ENCODE measurements at regions not wholly inside any gene's neighbourhood (a gene's known extent, or its start where the extent isn't known, plus 50 kb on each side); places are given as distances from the start of the nearest gene placed in this dataset.

- no peak for TF ChIP-seq SUZ12 (IDR thresholded peaks at IDR 0.05; ENCODE audit: low read length)
- no peak for TF ChIP-seq HDAC6 (IDR thresholded peaks at IDR 0.05; ENCODE audit: low read depth, low read length)
- TF ChIP-seq KDM1A (IDR thresholded peaks at IDR 0.05; ENCODE audit: borderline replicate concordance, low read length), result no peak
- TF ChIP-seq NRF1 (IDR thresholded peaks at IDR 0.05; ENCODE audit: low read depth, low read length), result no peak
- TF ChIP-seq, protein P1, sequence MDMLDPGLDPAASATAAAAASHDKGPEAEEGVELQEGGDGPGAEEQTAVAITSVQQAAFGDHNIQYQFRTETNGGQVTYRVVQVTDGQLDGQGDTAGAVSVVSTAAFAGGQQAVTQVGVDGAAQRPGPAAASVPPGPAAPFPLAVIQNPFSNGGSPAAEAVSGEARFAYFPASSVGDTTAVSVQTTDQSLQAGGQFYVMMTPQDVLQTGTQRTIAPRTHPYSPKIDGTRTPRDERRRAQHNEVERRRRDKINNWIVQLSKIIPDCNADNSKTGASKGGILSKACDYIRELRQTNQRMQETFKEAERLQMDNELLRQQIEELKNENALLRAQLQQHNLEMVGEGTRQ (IDR thresholded peaks at IDR 0.05; ENCODE audit: low read length), result no peak
Measured at GRCh38 chr13:68719815-68720214, 1387.8 kb upstream of the ATXN8OS start (continued).

All from H1 (cell line).